ENCODE measurements at regions not wholly inside any gene's neighbourhood (a gene's known extent, or its start where the extent isn't known, plus 50 kb on each side); places are given as distances from the start of the nearest gene placed in this dataset.

GRCh38 chr5:86861512-86861911 is 243.8 kb downstream of the COX7C start:
- no peaks in the 10 kb centered on the region for H3K4me1 ChIP-seq (ENCODE audit: control insufficient read depth, extremely low read depth, insufficient read depth, low read length)
- no peak for FAIRE-seq
- TF ChIP-seq EZH2 (IDR thresholded peaks at IDR 0.05; ENCODE audit: low read length): no peak
- TF ChIP-seq, protein P1, sequence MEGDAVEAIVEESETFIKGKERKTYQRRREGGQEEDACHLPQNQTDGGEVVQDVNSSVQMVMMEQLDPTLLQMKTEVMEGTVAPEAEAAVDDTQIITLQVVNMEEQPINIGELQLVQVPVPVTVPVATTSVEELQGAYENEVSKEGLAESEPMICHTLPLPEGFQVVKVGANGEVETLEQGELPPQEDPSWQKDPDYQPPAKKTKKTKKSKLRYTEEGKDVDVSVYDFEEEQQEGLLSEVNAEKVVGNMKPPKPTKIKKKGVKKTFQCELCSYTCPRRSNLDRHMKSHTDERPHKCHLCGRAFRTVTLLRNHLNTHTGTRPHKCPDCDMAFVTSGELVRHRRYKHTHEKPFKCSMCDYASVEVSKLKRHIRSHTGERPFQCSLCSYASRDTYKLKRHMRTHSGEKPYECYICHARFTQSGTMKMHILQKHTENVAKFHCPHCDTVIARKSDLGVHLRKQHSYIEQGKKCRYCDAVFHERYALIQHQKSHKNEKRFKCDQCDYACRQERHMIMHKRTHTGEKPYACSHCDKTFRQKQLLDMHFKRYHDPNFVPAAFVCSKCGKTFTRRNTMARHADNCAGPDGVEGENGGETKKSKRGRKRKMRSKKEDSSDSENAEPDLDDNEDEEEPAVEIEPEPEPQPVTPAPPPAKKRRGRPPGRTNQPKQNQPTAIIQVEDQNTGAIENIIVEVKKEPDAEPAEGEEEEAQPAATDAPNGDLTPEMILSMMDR (optimal IDR thresholded peaks at IDR 0.05 in 1 of 3, IDR thresholded peaks at IDR 0.05 in 1 of 3, conservative IDR thresholded peaks at IDR 0.05 in 1 of 3; ENCODE audit: extremely low read depth in 1 of 3, insufficient read depth in 2 of 3, low read length in 3 of 3): no peak
- H3K9me1 ChIP-seq (ENCODE audit: control insufficient read depth, extremely low read depth, insufficient read depth, low read length): no peaks in the 10 kb centered on the region
- no peaks in the 10 kb centered on the region for H4K20me1 ChIP-seq (ENCODE audit: control insufficient read depth, extremely low read depth, insufficient read depth, low read length)
- H3K79me2 ChIP-seq (ENCODE audit: control insufficient read depth, insufficient read depth, low read length): no peaks in the 10 kb centered on the region
- dilution Hi-C loops (cut with MboI; ENCODE audit: extremely low pct_ligation_motif_present, low sequenced_read_pairs): no loop called here
- DNase-seq (ENCODE audit: low read depth, low spot score): no peak
- no peaks in the 10 kb centered on the region for H3K36me3 ChIP-seq (ENCODE audit: control insufficient read depth in 2 of 2, extremely low read depth in 1 of 2, insufficient read depth in 2 of 2, low read length in 2 of 2)
- no peak overlapping the region for H3K9ac ChIP-seq (ENCODE audit: control insufficient read depth, extremely low read depth, insufficient read depth, low read length)
- H3K9me3 ChIP-seq (ENCODE audit: control insufficient read depth, low read depth, low read length): no peaks in the 10 kb centered on the region
- no peak overlapping the region for H3K4me3 ChIP-seq (ENCODE audit: control insufficient read depth in 2 of 3, extremely low read depth in 1 of 3, insufficient read depth in 2 of 3, low read depth in 1 of 3, low read length in 3 of 3)
- no peak overlapping the region for H3K27ac ChIP-seq (ENCODE audit: control insufficient read depth, insufficient read depth, low read length)
- H3K27me3 ChIP-seq (ENCODE audit: control insufficient read depth, extremely low read depth, insufficient read depth, low read length): no peaks in the 10 kb centered on the region
- H2AFZ ChIP-seq (ENCODE audit: control insufficient read depth, low read length): no peak overlapping the region
- no peak overlapping the region for H3K4me2 ChIP-seq (ENCODE audit: control insufficient read depth, extremely low read depth, insufficient read depth, low read depth, low read length)

GRCh38 chr5:86862093-86862492 is 244.4 kb downstream of the COX7C start:
- FAIRE-seq (no peak), DNase-seq (ENCODE audit: low read depth, low spot score) (no peak)
- Histone ChIP-seq H3K4me2 (ENCODE audit: control insufficient read depth, extremely low read depth, insufficient read depth, low read depth, low read length) (no peak overlapping the region), H3K27me3 (ENCODE audit: control insufficient read depth, extremely low read depth, insufficient read depth, low read length) (no peaks in the 10 kb centered on the region), H3K4me3 (ENCODE audit: control insufficient read depth in 2 of 3, extremely low read depth in 1 of 3, insufficient read depth in 2 of 3, low read depth in 1 of 3, low read length in 3 of 3) (no peak overlapping the region), H3K9ac (ENCODE audit: control insufficient read depth, extremely low read depth, insufficient read depth, low read length) (no peak overlapping the region), H3K79me2 (ENCODE audit: control insufficient read depth, insufficient read depth, low read length) (no peaks in the 10 kb centered on the region), H3K4me1 (ENCODE audit: control insufficient read depth, extremely low read depth, insufficient read depth, low read length) (no peaks in the 10 kb centered on the region), H3K9me3 (ENCODE audit: control insufficient read depth, low read depth, low read length) (no peaks in the 10 kb centered on the region), H3K36me3 (ENCODE audit: control insufficient read depth in 2 of 2, extremely low read depth in 1 of 2, insufficient read depth in 2 of 2, low read length in 2 of 2) (no peaks in the 10 kb centered on the region), H3K9me1 (ENCODE audit: control insufficient read depth, extremely low read depth, insufficient read depth, low read length) (no peaks in the 10 kb centered on the region), H3K27ac (ENCODE audit: control insufficient read depth, insufficient read depth, low read length) (no peak overlapping the region), H4K20me1 (ENCODE audit: control insufficient read depth, extremely low read depth, insufficient read depth, low read length) (no peaks in the 10 kb centered on the region), H2AFZ (ENCODE audit: control insufficient read depth, low read length) (no peak overlapping the region)
- dilution Hi-C loops (cut with MboI; ENCODE audit: extremely low pct_ligation_motif_present, low sequenced_read_pairs): no loop called here
- no peak for TF ChIP-seq EZH2 (IDR thresholded peaks at IDR 0.05; ENCODE audit: low read length)
- TF ChIP-seq, protein P1 (optimal IDR thresholded peaks at IDR 0.05 in 1 of 3, IDR thresholded peaks at IDR 0.05 in 1 of 3, conservative IDR thresholded peaks at IDR 0.05 in 1 of 3; ENCODE audit: extremely low read depth in 1 of 3, insufficient read depth in 2 of 3, low read length in 3 of 3): no peak
